ENCODE measurements at regions not wholly inside any gene's neighbourhood (a gene's known extent, or its start where the extent isn't known, plus 50 kb on each side); places are given as distances from the start of the nearest gene placed in this dataset.
A peak's percentile ranks its signal among the peaks of the same experiment; 100 is the strongest.

- intact Hi-C loops (cut with micrococcal nuclease): loop anchor here (1.0 to 10.0 kb wide), 6 partner anchors 49 to 957 kb away; no protein-coding TSS in a partner anchor
- ATAC-seq (peak; percentile 98), DNase-seq (ENCODE audit: low read depth, low spot score) (peak; percentile 50)
- Histone ChIP-seq H3K9ac (ENCODE audit: low read length) (no peak overlapping the region), H3K36me3 (ENCODE audit: control insufficient read depth in 1 of 2, insufficient read depth in 2 of 2, low read length in 2 of 2) (no peaks in the 10 kb centered on the region), H3K79me2 (ENCODE audit: insufficient read depth, low read length) (no peaks in the 10 kb centered on the region), H3K9me2 (ENCODE audit: insufficient read depth) (no peaks in the 10 kb centered on the region), H2AFZ (ENCODE audit: low read depth, low read length, poor library complexity, severe bottlenecking) (no peak overlapping the region), H3K4me1 (ENCODE audit: control insufficient read depth in 1 of 2, insufficient read depth in 2 of 2, low read length in 2 of 2) (no peaks in the 10 kb centered on the region), H3K4me3 (replicated peaks in 1 of 2; ENCODE audit: low read depth in 1 of 2, low read length in 2 of 2) (no peak overlapping the region), H3K9me3 (ENCODE audit: control insufficient read depth in 1 of 2, insufficient read depth in 1 of 2, low read depth in 1 of 2, low read length in 2 of 2) (no peaks in the 10 kb centered on the region), H3K27ac (ENCODE audit: low read depth, low read length) (no peak overlapping the region), H3K4me2 (ENCODE audit: low read length) (no peak overlapping the region), H3K27me3 (ENCODE audit: insufficient read depth, low read length) (peaks cover 28% of the 10 kb centered on the region), H4K20me1 (ENCODE audit: insufficient read depth) (no peaks in the 10 kb centered on the region)
- POLR2A ChIA-PET: no interaction called here
- RAD21 ChIA-PET (ENCODE audit: low non-redundant PET in 1 of 2, low total read pairs in 2 of 2, uncharacterized antibody in 2 of 2, unreplicated experiment in 2 of 2): interaction anchor here in 1 of 2 experiments (0.6 to 1.7 kb wide), 2 partner anchors 138 to 144 kb away, joined by 3 to 4 read pairs; no protein-coding TSS in a partner anchor
- no TSS peak for BruUV-seq (replicated peaks)
- TF ChIP-seq CTCF (IDR thresholded peaks at IDR 0.05 in 2 of 3, conservative IDR thresholded peaks at IDR 0.05 in 1 of 3; ENCODE audit: borderline replicate concordance in 1 of 3, insufficient read depth in 1 of 3, low read depth in 2 of 3, low read length in 2 of 3): peak; percentile 76 to 98 (median 94)
- no peak for TF ChIP-seq CEBPB (IDR thresholded peaks at IDR 0.05; ENCODE audit: low read depth)
- peak; percentile 90 for TF ChIP-seq RAD21 (IDR thresholded peaks at IDR 0.05; ENCODE audit: low read depth)
- TF ChIP-seq EGR1 (IDR thresholded peaks at IDR 0.05; ENCODE audit: low read depth): no peak
- no peak for TF ChIP-seq POLR2A (IDR thresholded peaks at IDR 0.05; ENCODE audit: borderline replicate concordance, extremely low read depth, insufficient read depth, insufficient read length)
- TF ChIP-seq CBX3 (IDR thresholded peaks at IDR 0.05; ENCODE audit: low read depth): 0 out of 2 replicates have a peak, but pooled peaks have one; percentile 11
- TF ChIP-seq REST (IDR thresholded peaks at IDR 0.05; ENCODE audit: low read depth): no peak
- TF ChIP-seq POLR2AphosphoS5 (IDR thresholded peaks at IDR 0.05; ENCODE audit: low read depth, low read length): no peak
- no peak for TF ChIP-seq ZFX (IDR thresholded peaks at IDR 0.05)
- TF ChIP-seq SP1 (IDR thresholded peaks at IDR 0.05; ENCODE audit: low read depth): no peak
- TF ChIP-seq ZBTB33 (IDR thresholded peaks at IDR 0.05; ENCODE audit: extremely low read depth, insufficient replicate concordance, low read length): no peak
- TF ChIP-seq EZH2 (IDR thresholded peaks at IDR 0.05): no peak
- TF ChIP-seq JUND (IDR thresholded peaks at IDR 0.05): no peak
- CTCF ChIA-PET: interaction anchor here (1.1 to 2.1 kb wide), 5 partner anchors 138 to 965 kb away, joined by 5 to 10 read pairs (median 6); no protein-coding TSS in a partner anchor
These were observed 156.9 kb upstream of the GJB5 start for GRCh38 chr1:34597877-34598514.

Data from HCT116 (cell line).